Gastrocnemius medialis (tissue), 4 donors: ENCODE measurements at regions not wholly inside any gene's neighbourhood (a gene's known extent, or its start where the extent isn't known, plus 50 kb on each side); places are given as distances from the start of the nearest gene placed in this dataset.

ENCODE experiments used
- ATAC-seq, 2 donors: fragments of 150-250 bp; one replicate each; pipeline ENCODE4 v1.9.1; 2016
- DNase-seq, 2 donors: peaks; one replicate each; pipeline ENCODE4 v3.0.0-alpha.2; 2019
- H3K27ac ChIP-seq, 4 donors: fragments of 200-600 bp; sonication (generic); 1 replicate in 1 of 4; 2 replicates in 3 of 4; pipeline ENCODE4 v1.5.1; 2016 to 2018; ENCODE audit warnings: mild to moderate bottlenecking in 2 of 4, moderate library complexity in 1 of 4
- H3K27me3 ChIP-seq, 3 donors: fragments of 200-600 bp; sonication (generic) in 2 of 3; 1 replicate in 1 of 3; 2 replicates in 2 of 3; pipeline versions ENCODE4 v1.5.1 to v1.6.0; 2016 to 2019; ENCODE audit warnings: mild to moderate bottlenecking in 1 of 3, moderate library complexity in 1 of 3
- H3K36me3 ChIP-seq, 2 donors: fragments of 200-600 bp; sonication (generic) in 1 of 2; one replicate each; pipeline ENCODE4 v1.5.1; 2017 to 2018
- H3K4me1 ChIP-seq, 2 donors: fragments of 200-600 bp; sonication (generic) in 1 of 2; one replicate each; pipeline ENCODE4 v1.5.1; 2016 to 2017; ENCODE audit warnings: mild to moderate bottlenecking in 2 of 2
- H3K4me3 ChIP-seq, 4 donors: fragments of 200-600 bp; sonication (generic) in 3 of 4; 1 replicate in 1 of 4; 2 replicates in 3 of 4; pipeline ENCODE4 v1.5.1; 2016 to 2019; ENCODE audit warnings: mild to moderate bottlenecking in 2 of 4
- H3K9me3 ChIP-seq, 3 donors: fragments of 200-600 bp; sonication (generic) in 2 of 3; 1 replicate in 1 of 3; 2 replicates in 2 of 3; pipeline ENCODE4 v1.5.1; 2016 to 2019
- CTCF ChIP-seq, 5 experiments: fragments of 450-650 bp in 3 of 5; fragments of 200-600 bp in 2 of 5; sonication (generic) in 2 of 5; IDR thresholded peaks in 4 of 5; conservative IDR thresholded peaks in 1 of 5; 1 replicate in 4 of 5; 2 replicates in 1 of 5; pipeline ENCODE4 v1.5.1; 2016 to 2019; ENCODE audit warnings: antibody characterized with exemption in 5 of 5, mild to moderate bottlenecking in 3 of 5, moderate library complexity in 3 of 5
- POLR2A ChIP-seq, 2 donors: fragments of 450-650 bp; IDR thresholded peaks; one replicate each; pipeline ENCODE4 v1.6.1; 2017; ENCODE audit warnings: antibody characterized with exemption in 2 of 2, mild to moderate bottlenecking in 2 of 2, moderate library complexity in 2 of 2
- in situ Hi-C, 4 donors: fragments of 200-750 bp; cut with MboI; loops; one replicate each; pipeline versions ENCODE4 v1.15.0 to v1.8.0; 2017; ENCODE audit warnings: low sequenced_read_pairs in 4 of 4
- intact Hi-C: fragments of 100-400 bp; cut with DNase I; formaldehyde crosslinking; loops from one replicate; pipeline ENCODE4 v1.15.1; 2023; ENCODE audit warnings: low total_unique reads

GRCh38 chr3:110744723-110745122 is 326.9 kb upstream of the NECTIN3 start:
- in situ Hi-C loops = no loop called here
- Histone ChIP-seq H3K9me3 (no peaks in the 10 kb centered on the region), H3K36me3 (no peaks in the 10 kb centered on the region), H3K27me3 (no peaks in the 10 kb centered on the region), H3K4me1 (no peaks in the 10 kb centered on the region), H3K27ac (no peak overlapping the region), H3K4me3 (no peak overlapping the region)
- TF ChIP-seq POLR2A (IDR thresholded peaks at IDR 0.05) (no peak), CTCF (IDR thresholded peaks at IDR 0.05 in 4 of 5, conservative IDR thresholded peaks at IDR 0.05 in 1 of 5) (no peak)
- ATAC-seq (no peak), DNase-seq (no peak)
- intact Hi-C loops = no loop called here

- TF ChIP-seq CTCF (IDR thresholded peaks at IDR 0.05 in 4 of 5, conservative IDR thresholded peaks at IDR 0.05 in 1 of 5) (no peak), POLR2A (IDR thresholded peaks at IDR 0.05) (no peak)
- no peak for DNase-seq
- Histone ChIP-seq H3K27ac (no peak overlapping the region), H3K4me1 (no peaks in the 10 kb centered on the region), H3K27me3 (no peaks in the 10 kb centered on the region), H3K36me3 (no peaks in the 10 kb centered on the region), H3K4me3 (no peak overlapping the region), H3K9me3 (no peaks in the 10 kb centered on the region)
- ATAC-seq = no peak
- in situ Hi-C loops (no loop called here), intact Hi-C loops (no loop called here)
These were observed 322.6 kb upstream of the NECTIN3 start for GRCh38 chr3:110749006-110749405.

- Histone ChIP-seq H3K27me3 (no peaks in the 10 kb centered on the region), H3K4me3 (no peak overlapping the region), H3K27ac (no peak overlapping the region), H3K4me1 (no peaks in the 10 kb centered on the region), H3K36me3 (no peaks in the 10 kb centered on the region), H3K9me3 (no peaks in the 10 kb centered on the region)
- no peak for TF ChIP-seq CTCF (IDR thresholded peaks at IDR 0.05 in 4 of 5, conservative IDR thresholded peaks at IDR 0.05 in 1 of 5)
- TF ChIP-seq POLR2A (IDR thresholded peaks at IDR 0.05) = no peak
- DNase-seq (no peak), ATAC-seq (no peak)
- intact Hi-C loops (no loop called here), in situ Hi-C loops (no loop called here)
These were observed 321.4 kb upstream of the NECTIN3 start for GRCh38 chr3:110750201-110750600.

- DNase-seq (no peak), ATAC-seq (no peak)
- no peaks in the 10 kb centered on the region for H3K36me3 ChIP-seq
- TF ChIP-seq POLR2A (IDR thresholded peaks at IDR 0.05) (no peak), CTCF (IDR thresholded peaks at IDR 0.05 in 4 of 5, conservative IDR thresholded peaks at IDR 0.05 in 1 of 5) (no peak)
- in situ Hi-C loops = no loop called here
- H3K27me3 ChIP-seq = no peaks in the 10 kb centered on the region
- no peak overlapping the region for H3K27ac ChIP-seq
- H3K4me3 ChIP-seq = no peak overlapping the region
- intact Hi-C loops = no loop called here
- H3K4me1 ChIP-seq = no peaks in the 10 kb centered on the region
- no peaks in the 10 kb centered on the region for H3K9me3 ChIP-seq
These were observed 319.3 kb upstream of the NECTIN3 start for GRCh38 chr3:110752307-110752706.

- no peak for ATAC-seq
- intact Hi-C loops = no loop called here
- in situ Hi-C loops = no loop called here
- no peaks in the 10 kb centered on the region for H3K9me3 ChIP-seq
- no peak overlapping the region for H3K27ac ChIP-seq
- no peaks in the 10 kb centered on the region for H3K36me3 ChIP-seq
- no peaks in the 10 kb centered on the region for H3K27me3 ChIP-seq
- H3K4me3 ChIP-seq = no peak overlapping the region
- no peaks in the 10 kb centered on the region for H3K4me1 ChIP-seq
- TF ChIP-seq POLR2A (IDR thresholded peaks at IDR 0.05) (no peak), CTCF (IDR thresholded peaks at IDR 0.05 in 4 of 5, conservative IDR thresholded peaks at IDR 0.05 in 1 of 5) (no peak)
- DNase-seq = no peak
These were observed 318.1 kb upstream of the NECTIN3 start for GRCh38 chr3:110753516-110753915.
